ENCODE measurements at regions not wholly inside any gene's neighbourhood (a gene's known extent, or its start where the extent isn't known, plus 50 kb on each side); places are given as distances from the start of the nearest gene placed in this dataset.

DNA sequence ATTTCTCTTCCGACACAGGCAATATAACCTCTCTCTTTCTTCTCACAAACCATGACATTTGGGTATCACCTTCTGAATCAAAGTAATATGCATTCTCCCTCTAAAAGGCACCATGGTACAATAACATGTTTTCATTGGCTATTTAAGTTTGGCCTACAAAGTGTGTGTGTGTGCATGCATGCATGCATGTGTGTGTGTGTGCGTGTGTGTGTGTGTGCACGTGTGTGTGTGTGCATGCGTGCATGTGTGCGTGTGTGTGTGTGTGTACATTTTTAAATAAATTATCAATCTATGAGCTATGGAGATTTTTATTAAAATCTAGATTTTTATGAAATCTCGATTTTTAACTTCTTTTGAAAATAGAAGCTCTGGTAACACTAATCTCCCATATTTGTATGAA is 745.3 kb upstream of the ZEB2 start:
- Histone ChIP-seq H3K4me1 (ENCODE audit: insufficient read depth, low read length) (no peaks in the 10 kb centered on the region), H3K36me3 (ENCODE audit: insufficient read depth, low read length) (no peaks in the 10 kb centered on the region), H3K27ac (ENCODE audit: low read depth in 1 of 2, low read length in 2 of 2) (no peak overlapping the region), H3K9me3 (ENCODE audit: control insufficient read depth in 1 of 2, insufficient read depth in 1 of 2, low read length in 2 of 2) (no peaks in the 10 kb centered on the region), H3K4me3 (ENCODE audit: low read length) (no peak overlapping the region), H3K27me3 (ENCODE audit: control insufficient read depth in 1 of 2, insufficient read depth in 2 of 2, low read length in 2 of 2) (no peaks in the 10 kb centered on the region)
- intact Hi-C loops (cut with DNase I, micrococcal nuclease) = no loop called here
- TF ChIP-seq, protein P1, sequence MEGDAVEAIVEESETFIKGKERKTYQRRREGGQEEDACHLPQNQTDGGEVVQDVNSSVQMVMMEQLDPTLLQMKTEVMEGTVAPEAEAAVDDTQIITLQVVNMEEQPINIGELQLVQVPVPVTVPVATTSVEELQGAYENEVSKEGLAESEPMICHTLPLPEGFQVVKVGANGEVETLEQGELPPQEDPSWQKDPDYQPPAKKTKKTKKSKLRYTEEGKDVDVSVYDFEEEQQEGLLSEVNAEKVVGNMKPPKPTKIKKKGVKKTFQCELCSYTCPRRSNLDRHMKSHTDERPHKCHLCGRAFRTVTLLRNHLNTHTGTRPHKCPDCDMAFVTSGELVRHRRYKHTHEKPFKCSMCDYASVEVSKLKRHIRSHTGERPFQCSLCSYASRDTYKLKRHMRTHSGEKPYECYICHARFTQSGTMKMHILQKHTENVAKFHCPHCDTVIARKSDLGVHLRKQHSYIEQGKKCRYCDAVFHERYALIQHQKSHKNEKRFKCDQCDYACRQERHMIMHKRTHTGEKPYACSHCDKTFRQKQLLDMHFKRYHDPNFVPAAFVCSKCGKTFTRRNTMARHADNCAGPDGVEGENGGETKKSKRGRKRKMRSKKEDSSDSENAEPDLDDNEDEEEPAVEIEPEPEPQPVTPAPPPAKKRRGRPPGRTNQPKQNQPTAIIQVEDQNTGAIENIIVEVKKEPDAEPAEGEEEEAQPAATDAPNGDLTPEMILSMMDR (IDR thresholded peaks at IDR 0.05) = no peak
- POLR2A ChIA-PET = no interaction called here
- no peak for DNase-seq
- no peaks in the 10 kb centered on the region for H3K4me1 Mint-ChIP-seq (ENCODE audit: low read depth)
- no peak overlapping the region for H3K4me3 Mint-ChIP-seq
- H3K27ac Mint-ChIP-seq = no peak overlapping the region
- H3K27me3 Mint-ChIP-seq = peaks cover 39% of the 10 kb centered on the region
- no peak for ATAC-seq (ENCODE audit: poor library complexity)
- H3K36me3 Mint-ChIP-seq (ENCODE audit: low read depth) = no peaks in the 10 kb centered on the region
- CTCF ChIA-PET = no interaction called here
- no peaks in the 10 kb centered on the region for H3K9me3 Mint-ChIP-seq

DNA sequence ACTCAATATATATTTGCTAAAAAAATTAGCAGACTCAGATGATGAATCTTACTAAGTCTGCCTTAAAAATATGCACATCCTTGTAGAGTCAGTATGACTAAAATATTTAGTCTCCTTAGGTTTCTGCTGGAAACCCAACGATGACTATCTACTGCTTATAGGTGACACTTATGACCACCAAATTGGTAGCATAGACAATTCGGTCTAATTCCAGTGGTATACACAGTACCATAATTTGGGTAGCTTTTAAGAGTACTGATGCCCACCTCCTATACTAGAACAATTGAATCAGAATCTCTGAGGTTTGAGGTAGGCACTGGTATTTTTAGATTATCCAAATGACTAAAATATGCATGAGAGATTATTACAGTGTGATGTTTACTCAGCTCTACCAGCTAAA is 740.8 kb upstream of the ZEB2 start:
- H3K4me3 ChIP-seq (ENCODE audit: low read length) = no peak overlapping the region
- TF ChIP-seq, protein P1 (IDR thresholded peaks at IDR 0.05) = no peak
- no peaks in the 10 kb centered on the region for H3K4me1 ChIP-seq (ENCODE audit: insufficient read depth, low read length)
- ATAC-seq (ENCODE audit: poor library complexity) (no peak), DNase-seq (no peak)
- Mint-ChIP-seq H3K36me3 (ENCODE audit: low read depth) (no peaks in the 10 kb centered on the region), H3K9me3 (peaks cover 4% of the 10 kb centered on the region), H3K4me1 (ENCODE audit: low read depth) (peaks cover 5% of the 10 kb centered on the region), H3K27ac (no peak overlapping the region), H3K27me3 (peaks cover 36% of the 10 kb centered on the region), H3K4me3 (no peak overlapping the region)
- H3K36me3 ChIP-seq (ENCODE audit: insufficient read depth, low read length) = no peaks in the 10 kb centered on the region
- no peaks in the 10 kb centered on the region for H3K9me3 ChIP-seq (ENCODE audit: control insufficient read depth in 1 of 2, insufficient read depth in 1 of 2, low read length in 2 of 2)
- ChIA-PET POLR2A (no interaction called here), CTCF (no interaction called here)
- no peak overlapping the region for H3K27ac ChIP-seq (ENCODE audit: low read depth in 1 of 2, low read length in 2 of 2)
- no peaks in the 10 kb centered on the region for H3K27me3 ChIP-seq (ENCODE audit: control insufficient read depth in 1 of 2, insufficient read depth in 2 of 2, low read length in 2 of 2)
- intact Hi-C loops (cut with DNase I, micrococcal nuclease) = no loop called here

DNA sequence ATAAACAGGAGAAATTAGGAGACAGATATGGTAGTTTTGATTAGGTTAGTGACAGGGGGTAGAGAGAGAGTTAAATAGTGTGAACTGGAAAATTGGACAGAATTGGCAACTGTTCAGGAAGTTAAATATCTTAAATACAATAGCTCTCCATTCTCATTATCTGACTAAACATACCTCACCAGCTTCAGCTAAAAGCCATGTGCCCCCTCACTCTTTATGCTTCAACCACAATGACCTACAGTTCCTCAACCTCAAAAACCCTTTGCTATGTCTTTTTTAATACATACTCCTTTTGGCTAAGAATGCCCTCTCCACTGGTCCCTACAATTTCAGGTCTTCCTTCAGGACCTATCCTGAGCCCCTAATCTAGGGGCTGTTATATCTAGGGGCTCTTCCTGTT is 740.2 kb upstream of the ZEB2 start:
- H3K27me3 ChIP-seq (ENCODE audit: control insufficient read depth in 1 of 2, insufficient read depth in 2 of 2, low read length in 2 of 2) = no peaks in the 10 kb centered on the region
- intact Hi-C loops (cut with DNase I, micrococcal nuclease) = no loop called here
- Mint-ChIP-seq H3K4me3 (no peak overlapping the region), H3K36me3 (ENCODE audit: low read depth) (no peaks in the 10 kb centered on the region), H3K27ac (no peak overlapping the region), H3K9me3 (peaks cover 4% of the 10 kb centered on the region), H3K4me1 (ENCODE audit: low read depth) (peaks cover 5% of the 10 kb centered on the region), H3K27me3 (peaks cover 40% of the 10 kb centered on the region)
- CTCF ChIA-PET = no interaction called here
- H3K27ac ChIP-seq (ENCODE audit: low read depth in 1 of 2, low read length in 2 of 2) = no peak overlapping the region
- no peak overlapping the region for H3K4me3 ChIP-seq (ENCODE audit: low read length)
- no peak for DNase-seq
- POLR2A ChIA-PET = no interaction called here
- no peak for ATAC-seq (ENCODE audit: poor library complexity)
- TF ChIP-seq, protein P1 (IDR thresholded peaks at IDR 0.05) = no peak
- no peaks in the 10 kb centered on the region for H3K36me3 ChIP-seq (ENCODE audit: insufficient read depth, low read length)
- H3K4me1 ChIP-seq (ENCODE audit: insufficient read depth, low read length) = no peaks in the 10 kb centered on the region
- no peaks in the 10 kb centered on the region for H3K9me3 ChIP-seq (ENCODE audit: control insufficient read depth in 1 of 2, insufficient read depth in 1 of 2, low read length in 2 of 2)
